ENCODE measurements at regions not wholly inside any gene's neighbourhood (a gene's known extent, or its start where the extent isn't known, plus 50 kb on each side); places are given as distances from the start of the nearest gene placed in this dataset.
"Not testable (repeated sequence)": the region's sequence is repeated elsewhere in the genome, so short reads cannot be mapped to it uniquely, and the experiment has no call there.

DNA sequence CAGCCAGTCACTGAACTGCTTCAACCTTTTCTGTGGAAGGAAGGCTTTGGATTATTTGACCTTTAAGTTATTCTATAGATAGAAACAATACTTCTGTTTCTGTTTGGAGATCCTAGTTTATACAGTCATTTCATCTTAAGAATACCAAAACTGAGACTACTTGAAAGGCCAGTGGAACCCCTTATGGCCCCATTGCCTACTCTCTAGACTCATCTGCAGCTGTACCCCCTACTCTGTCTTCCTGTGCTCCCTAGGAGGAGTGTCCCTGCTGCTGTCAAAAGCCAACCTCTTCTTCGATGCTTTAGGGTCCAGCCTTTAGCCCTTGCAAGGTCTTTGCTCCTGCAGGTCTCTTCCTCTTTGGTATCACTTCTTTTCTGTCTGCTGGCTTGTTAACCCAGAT lies 169.6 kb downstream of the EDEM1 start:
- no peak for DNase-seq (ENCODE audit: low spot score)

DNA sequence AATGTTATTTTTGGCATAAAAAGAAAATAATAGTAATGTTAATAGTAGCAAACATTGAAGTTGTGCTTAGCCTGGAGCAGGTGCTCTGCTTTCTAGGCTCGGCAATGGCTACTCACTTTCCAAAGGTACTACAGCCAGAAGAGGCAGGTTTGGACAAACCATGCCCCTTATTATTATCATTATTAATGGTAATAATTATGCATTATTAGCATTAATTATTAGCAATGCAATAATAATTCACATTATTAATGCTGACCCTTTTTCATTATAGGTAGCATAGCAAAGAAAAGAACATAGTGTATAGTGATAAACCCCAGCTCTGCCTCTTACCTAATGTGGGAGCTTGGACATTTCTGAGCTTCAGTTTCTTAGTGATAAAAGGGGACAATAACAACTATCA lies 171.4 kb downstream of the EDEM1 start:
- DNase-seq (ENCODE audit: low spot score) = no peak

DNA sequence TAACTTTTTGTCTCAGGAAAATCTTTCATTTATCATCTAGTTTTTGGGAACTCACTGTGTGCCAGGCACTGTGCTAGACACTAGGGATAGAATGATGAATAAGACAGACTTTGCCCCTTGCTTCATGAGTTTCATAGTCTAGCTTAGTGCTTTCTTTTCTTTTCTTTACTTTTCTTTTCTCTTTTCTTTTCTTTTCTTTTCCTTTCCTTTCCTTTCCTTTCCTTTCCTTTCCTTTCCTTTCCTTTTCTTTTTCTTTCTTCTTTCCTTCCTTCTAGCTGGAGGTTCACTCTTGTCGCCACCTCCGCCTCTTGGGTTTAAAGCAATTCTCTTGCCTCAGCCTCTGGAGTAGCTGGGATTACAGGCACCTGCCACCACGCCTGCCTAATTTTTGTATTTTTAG lies 172.9 kb downstream of the EDEM1 start:
- no peak for DNase-seq (ENCODE audit: low spot score)

DNA sequence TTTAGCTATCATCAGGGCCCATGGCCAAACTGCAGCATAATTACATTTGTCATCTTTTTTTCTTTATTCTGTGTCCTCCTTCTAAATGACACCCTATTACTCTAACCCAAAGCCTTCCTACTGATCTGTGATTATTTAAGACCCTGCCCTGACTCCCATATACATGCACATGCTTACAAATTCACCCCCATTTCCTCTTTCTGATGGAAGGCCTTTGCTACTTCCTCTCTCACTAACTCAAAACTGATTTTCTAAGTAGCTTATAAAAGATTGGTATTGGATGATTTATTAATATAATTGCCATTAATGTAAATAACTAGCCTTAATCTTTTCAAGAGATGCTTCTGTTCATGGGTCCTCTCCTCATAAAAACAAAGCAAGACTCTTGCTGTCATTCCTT lies 179.2 kb downstream of the EDEM1 start:
- DNase-seq (ENCODE audit: low spot score) = no peak

DNA sequence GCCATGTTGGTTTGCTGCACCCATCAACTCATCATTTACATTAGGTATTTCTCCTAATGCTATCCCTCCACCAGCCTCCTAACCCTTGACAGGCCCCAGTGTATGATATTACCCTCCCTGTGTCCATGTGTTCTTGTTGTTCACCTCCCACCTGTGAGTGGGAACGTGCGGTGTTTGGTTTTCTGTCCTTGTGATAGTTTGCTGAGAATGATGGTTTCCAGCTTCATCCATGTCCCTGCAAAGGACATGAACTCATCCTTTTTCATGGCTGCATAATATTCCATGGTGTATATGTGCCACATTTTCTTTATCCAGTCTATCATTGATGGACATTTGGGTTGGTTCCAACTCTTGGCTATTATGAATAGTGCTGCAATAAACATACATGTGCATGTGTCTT lies 184.0 kb downstream of the EDEM1 start:
- not testable (repeated sequence) for DNase-seq (ENCODE audit: low spot score)

GRCh38 chr3:5376761-5377160 lies 189.3 kb downstream of the EDEM1 start:
- DNase-seq (ENCODE audit: low spot score) = no peak

DNA sequence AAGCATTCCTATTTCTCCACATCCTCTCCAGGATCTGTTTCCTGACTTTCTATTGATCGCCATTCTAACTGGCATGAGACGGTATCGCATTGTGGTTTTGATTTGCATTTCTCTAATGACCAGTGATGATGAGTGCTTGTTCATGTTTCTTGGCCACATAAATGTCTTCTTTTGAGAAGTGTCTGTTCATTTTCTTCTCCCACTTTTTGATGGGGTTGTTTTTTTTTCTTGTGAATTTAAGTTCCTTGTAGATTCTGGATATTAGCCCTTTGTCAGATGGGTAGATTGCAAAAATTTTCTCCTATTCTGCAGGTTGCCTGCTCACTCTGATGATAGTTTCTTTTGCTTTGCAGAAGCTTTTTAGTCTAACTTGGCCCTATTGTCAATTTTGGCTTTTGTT lies 191.8 kb downstream of the EDEM1 start:
- DNase-seq (ENCODE audit: low spot score) = not testable (repeated sequence)

GRCh38 chr3:5383486-5384263 lies 196.2 kb downstream of the EDEM1 start:
- not testable (repeated sequence) for DNase-seq (ENCODE audit: low spot score)

- no peak for DNase-seq (ENCODE audit: low spot score)
Observed at GRCh38 chr3:5384557-5385236, 197.2 kb downstream of the EDEM1 start.

DNA sequence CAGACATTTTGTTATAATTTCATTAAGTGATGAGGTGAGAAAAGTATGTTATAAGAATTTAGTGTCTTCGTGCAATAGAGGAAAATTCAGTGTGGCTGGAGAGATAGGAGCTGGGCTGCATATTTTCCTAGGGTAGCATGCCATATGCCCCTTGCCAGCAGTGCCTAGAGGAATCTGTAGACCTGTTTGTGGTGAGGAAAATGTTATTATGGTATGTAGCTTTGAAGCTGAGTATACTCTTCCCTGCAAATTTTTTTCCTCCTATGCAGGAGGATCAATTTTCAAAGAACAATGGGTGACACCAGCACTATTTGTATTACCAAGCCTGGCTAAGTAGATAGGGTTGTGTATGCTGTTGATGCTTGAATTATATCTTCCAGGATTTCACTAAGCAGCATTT lies 200.6 kb downstream of the EDEM1 start:
- no peak for DNase-seq (ENCODE audit: low spot score)

- no peak for DNase-seq (ENCODE audit: low spot score)
Observed at GRCh38 chr3:5389057-5389456, 201.6 kb downstream of the EDEM1 start.

DNA sequence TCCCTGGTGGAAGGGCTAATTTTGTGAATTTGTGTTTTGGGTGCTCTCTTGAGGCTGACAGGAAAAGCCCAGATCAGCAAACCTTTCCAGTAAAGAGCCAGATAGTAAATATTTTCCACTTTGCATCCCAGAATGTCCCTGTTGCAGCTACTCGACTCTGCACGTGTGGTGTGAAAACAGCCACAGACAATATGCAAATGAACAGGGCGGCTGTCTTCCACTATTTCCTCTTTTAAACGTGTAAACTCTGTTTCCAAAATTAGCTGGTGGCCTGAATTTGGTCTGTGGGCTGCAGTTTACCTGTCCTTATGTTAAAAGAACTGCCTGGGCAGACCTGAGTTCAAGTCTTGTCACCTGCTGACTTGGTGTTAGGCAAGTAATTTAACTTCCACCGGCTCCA lies 202.7 kb downstream of the EDEM1 start:
- no peak for DNase-seq (ENCODE audit: low spot score)

- no peak for DNase-seq (ENCODE audit: low spot score)
Observed at GRCh38 chr3:5390936-5391625, 203.6 kb downstream of the EDEM1 start.

DNA sequence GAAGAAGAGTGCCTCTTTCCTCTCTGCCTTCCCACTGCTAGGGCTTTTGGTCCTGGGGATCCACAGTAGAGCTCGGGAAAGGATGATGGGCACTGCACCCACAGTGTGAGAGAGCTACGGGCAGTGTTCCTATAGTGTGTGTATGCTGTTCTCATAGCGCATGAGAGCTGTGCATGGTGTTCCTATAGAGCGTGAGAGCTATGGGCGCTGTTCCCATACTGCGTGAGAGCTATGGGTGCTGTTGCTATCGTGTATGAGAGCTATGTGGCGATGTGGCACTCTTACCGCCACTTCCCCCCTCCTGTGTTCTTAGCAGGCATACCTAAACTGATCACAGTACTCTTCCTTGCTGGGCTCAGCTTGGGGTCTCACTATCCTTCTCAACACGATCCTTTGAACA lies 213.5 kb downstream of the EDEM1 start:
- no peak for DNase-seq (ENCODE audit: low spot score)

GRCh38 chr3:5404718-5405117 lies 217.2 kb downstream of the EDEM1 start:
- DNase-seq (ENCODE audit: low spot score) = no peak

DNA sequence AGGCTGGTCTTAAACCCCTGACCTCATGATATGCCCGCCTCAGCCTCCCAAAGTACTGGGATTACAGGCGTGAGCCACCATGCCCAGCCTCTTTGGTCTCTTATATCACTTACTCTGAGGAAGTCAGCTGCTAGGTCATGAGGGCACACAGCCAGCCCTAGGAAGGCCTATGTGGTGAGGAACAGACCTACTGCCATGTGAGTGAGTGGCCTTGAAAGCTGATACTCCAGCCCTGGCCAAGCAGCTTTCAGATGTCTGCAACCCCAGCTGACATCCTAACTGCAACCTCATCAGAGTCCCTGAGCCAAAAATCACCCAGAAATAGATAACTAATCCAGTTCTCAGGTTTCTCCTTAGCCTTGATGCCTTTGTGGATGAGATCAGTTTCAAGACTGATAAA lies 224.3 kb downstream of the EDEM1 start:
- no peak for DNase-seq (ENCODE audit: low spot score)

- DNase-seq (ENCODE audit: low spot score) = no peak
Observed at GRCh38 chr3:5423076-5423475, 235.6 kb downstream of the EDEM1 start.

- no peak for DNase-seq (ENCODE audit: low spot score)
Observed at GRCh38 chr3:5423523-5423922, 236.0 kb downstream of the EDEM1 start.

DNA sequence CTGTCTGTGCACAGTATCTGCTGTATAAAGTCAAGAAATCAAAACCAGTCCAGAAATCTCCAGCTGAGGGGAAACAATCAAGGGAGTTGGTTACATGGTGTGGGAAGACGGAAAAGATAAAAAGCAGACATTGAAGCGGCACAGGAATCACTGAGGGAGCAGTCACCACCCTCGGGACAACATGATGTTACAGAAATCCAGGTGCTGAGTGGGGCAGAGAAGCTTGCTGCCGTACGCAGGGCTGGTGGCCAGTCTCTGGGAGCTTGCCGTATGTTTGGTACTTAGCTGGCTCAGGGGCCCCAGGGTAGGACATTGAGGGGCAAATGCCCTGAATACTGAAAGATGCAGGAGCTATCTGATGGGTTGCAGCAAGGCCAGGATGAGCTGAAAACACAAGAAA lies 237.9 kb downstream of the EDEM1 start:
- DNase-seq (ENCODE audit: low spot score) = no peak

GRCh38 chr3:5426094-5426883 lies 238.8 kb downstream of the EDEM1 start:
- DNase-seq (ENCODE audit: low spot score) = peak; percentile 88

- no peak for DNase-seq (ENCODE audit: low spot score)
Observed at GRCh38 chr3:5427021-5427420, 239.5 kb downstream of the EDEM1 start.

DNA sequence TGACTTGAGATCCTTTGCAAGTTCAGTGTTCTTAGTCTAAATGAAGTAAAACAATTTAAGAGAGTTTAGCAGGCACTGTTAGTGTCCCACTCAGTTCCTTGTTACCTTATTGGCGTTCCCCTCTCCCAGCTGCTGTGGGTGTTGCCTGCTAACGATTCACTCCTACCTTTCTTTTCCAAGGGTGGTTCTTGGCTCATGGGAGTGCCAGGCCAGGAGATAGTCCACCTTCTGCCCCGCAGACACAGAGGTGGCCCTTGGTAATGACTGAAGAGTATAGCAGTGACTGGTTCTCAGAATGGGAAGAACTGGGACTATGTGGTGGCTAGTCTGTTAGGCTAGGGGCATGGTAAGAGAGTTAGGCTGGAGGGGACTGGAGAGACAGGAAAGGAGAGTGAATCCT lies 240.4 kb downstream of the EDEM1 start:
- DNase-seq (ENCODE audit: low spot score) = no peak
